ENCODE measurements at regions not wholly inside any gene's neighbourhood (a gene's known extent, or its start where the extent isn't known, plus 50 kb on each side); places are given as distances from the start of the nearest gene placed in this dataset.

DNA sequence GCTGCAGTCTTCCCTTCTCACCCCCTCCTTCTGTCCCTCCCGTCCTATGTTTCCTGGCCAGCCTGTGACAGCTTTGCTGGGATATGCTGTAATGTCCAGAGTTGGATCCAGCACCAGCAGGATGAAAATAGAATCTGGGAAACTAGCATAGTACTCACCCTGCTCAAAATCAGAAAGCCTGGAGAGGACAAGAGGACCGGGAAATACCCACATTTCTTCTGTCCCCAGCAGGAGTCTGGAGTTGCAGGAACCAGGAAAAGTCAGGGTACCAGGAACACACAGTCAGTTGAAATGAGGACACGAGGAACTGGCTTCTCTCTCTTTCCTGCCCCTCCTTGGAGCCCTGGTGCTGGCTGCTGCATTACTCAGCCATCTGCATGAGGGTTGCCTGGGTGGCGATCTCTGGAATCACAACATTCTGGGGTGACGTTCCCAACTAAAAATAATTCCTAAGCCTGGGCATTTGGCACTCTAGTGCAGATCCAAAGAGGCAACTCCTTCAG, 59.6 kb upstream of the NFIL3 start:
- no peaks in the 10 kb centered on the region for H3K36me3 ChIP-seq (ENCODE audit: insufficient read depth, low read length)
- peak overlapping the region; percentile 29 for H3K4me2 ChIP-seq (ENCODE audit: low read length)
- peak overlapping the region; percentile 29 for H2AFZ ChIP-seq (ENCODE audit: low read depth, low read length)
- DNase-seq (ENCODE audit: low read depth), result peak; percentile 66
- TF ChIP-seq, protein P1, sequence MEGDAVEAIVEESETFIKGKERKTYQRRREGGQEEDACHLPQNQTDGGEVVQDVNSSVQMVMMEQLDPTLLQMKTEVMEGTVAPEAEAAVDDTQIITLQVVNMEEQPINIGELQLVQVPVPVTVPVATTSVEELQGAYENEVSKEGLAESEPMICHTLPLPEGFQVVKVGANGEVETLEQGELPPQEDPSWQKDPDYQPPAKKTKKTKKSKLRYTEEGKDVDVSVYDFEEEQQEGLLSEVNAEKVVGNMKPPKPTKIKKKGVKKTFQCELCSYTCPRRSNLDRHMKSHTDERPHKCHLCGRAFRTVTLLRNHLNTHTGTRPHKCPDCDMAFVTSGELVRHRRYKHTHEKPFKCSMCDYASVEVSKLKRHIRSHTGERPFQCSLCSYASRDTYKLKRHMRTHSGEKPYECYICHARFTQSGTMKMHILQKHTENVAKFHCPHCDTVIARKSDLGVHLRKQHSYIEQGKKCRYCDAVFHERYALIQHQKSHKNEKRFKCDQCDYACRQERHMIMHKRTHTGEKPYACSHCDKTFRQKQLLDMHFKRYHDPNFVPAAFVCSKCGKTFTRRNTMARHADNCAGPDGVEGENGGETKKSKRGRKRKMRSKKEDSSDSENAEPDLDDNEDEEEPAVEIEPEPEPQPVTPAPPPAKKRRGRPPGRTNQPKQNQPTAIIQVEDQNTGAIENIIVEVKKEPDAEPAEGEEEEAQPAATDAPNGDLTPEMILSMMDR (IDR thresholded peaks at IDR 0.05; ENCODE audit: insufficient read depth, low read depth, low read length), result no peak
- TF ChIP-seq EZH2 (IDR thresholded peaks at IDR 0.05; ENCODE audit: insufficient read depth, low read length), result no peak
- peaks cover 27% of the 10 kb centered on the region for H3K4me1 Mint-ChIP-seq (ENCODE audit: low read depth, unreplicated experiment)
- FAIRE-seq, result no peak
- H3K4me3 Mint-ChIP-seq (ENCODE audit: unreplicated experiment), result no peak overlapping the region
- peaks cover 9% of the 10 kb centered on the region for H3K36me3 Mint-ChIP-seq (ENCODE audit: low read depth, unreplicated experiment)
- peaks cover 17% of the 10 kb centered on the region for H3K4me1 ChIP-seq (ENCODE audit: insufficient read depth, low read length)
- H3K9ac ChIP-seq (ENCODE audit: low read length), result peak overlapping the region; percentile 69
- no peaks in the 10 kb centered on the region for H3K27me3 Mint-ChIP-seq (ENCODE audit: low read depth, unreplicated experiment)
- peaks cover 8% of the 10 kb centered on the region for H3K9me3 Mint-ChIP-seq (ENCODE audit: unreplicated experiment)
- no peaks in the 10 kb centered on the region for H3K9me3 ChIP-seq (ENCODE audit: insufficient read depth, low read depth, low read length)
- no peak overlapping the region for H3K27ac Mint-ChIP-seq (ENCODE audit: unreplicated experiment)
- H3K27ac ChIP-seq (ENCODE audit: low read depth, low read length), result peak overlapping the region; percentile 59
- no peaks in the 10 kb centered on the region for H4K20me1 ChIP-seq (ENCODE audit: insufficient read depth, low read length)
- no peaks in the 10 kb centered on the region for H3K79me2 ChIP-seq (ENCODE audit: insufficient read depth, low read length)
- no peaks in the 10 kb centered on the region for H3K27me3 ChIP-seq (ENCODE audit: insufficient read depth, low read length)
- no peak overlapping the region for H3K4me3 ChIP-seq (ENCODE audit: insufficient read depth, low read depth, low read length)

DNA sequence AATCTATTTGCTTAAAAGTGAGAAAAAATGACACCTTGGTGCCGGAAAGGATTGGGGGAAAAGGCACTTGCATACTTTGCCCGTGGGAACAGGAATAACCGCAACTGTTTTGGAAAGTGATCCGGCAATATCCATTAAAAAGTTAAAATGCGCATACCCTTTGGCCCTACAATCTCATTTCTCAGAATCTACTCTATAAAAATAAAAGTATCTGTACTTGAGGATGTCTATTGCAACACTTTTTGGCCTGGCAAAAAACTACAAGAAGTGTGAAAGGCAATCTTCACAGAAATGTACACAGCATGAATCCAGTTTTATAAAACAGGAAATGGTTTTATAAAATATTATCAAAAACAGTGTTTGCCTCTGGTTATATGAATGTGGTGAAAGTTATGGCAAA, 58.3 kb upstream of the NFIL3 start:
- H3K36me3 Mint-ChIP-seq (ENCODE audit: low read depth, unreplicated experiment), result peaks cover 5% of the 10 kb centered on the region
- no peak overlapping the region for H2AFZ ChIP-seq (ENCODE audit: low read depth, low read length)
- peaks cover 28% of the 10 kb centered on the region for H3K4me1 Mint-ChIP-seq (ENCODE audit: low read depth, unreplicated experiment)
- H3K9me3 Mint-ChIP-seq (ENCODE audit: unreplicated experiment), result peaks cover 2% of the 10 kb centered on the region
- H3K27ac Mint-ChIP-seq (ENCODE audit: unreplicated experiment), result no peak overlapping the region
- H3K4me1 ChIP-seq (ENCODE audit: insufficient read depth, low read length), result peaks cover 15% of the 10 kb centered on the region
- H3K4me2 ChIP-seq (ENCODE audit: low read length), result no peak overlapping the region
- no peak for DNase-seq (ENCODE audit: low read depth)
- H3K79me2 ChIP-seq (ENCODE audit: insufficient read depth, low read length), result no peaks in the 10 kb centered on the region
- no peaks in the 10 kb centered on the region for H4K20me1 ChIP-seq (ENCODE audit: insufficient read depth, low read length)
- H3K9ac ChIP-seq (ENCODE audit: low read length), result no peak overlapping the region
- no peaks in the 10 kb centered on the region for H3K27me3 ChIP-seq (ENCODE audit: insufficient read depth, low read length)
- no peak overlapping the region for H3K4me3 Mint-ChIP-seq (ENCODE audit: unreplicated experiment)
- TF ChIP-seq, protein P1 (IDR thresholded peaks at IDR 0.05; ENCODE audit: insufficient read depth, low read depth, low read length), result no peak
- no peak for TF ChIP-seq EZH2 (IDR thresholded peaks at IDR 0.05; ENCODE audit: insufficient read depth, low read length)
- no peaks in the 10 kb centered on the region for H3K9me3 ChIP-seq (ENCODE audit: insufficient read depth, low read depth, low read length)
- no peak for FAIRE-seq
- H3K36me3 ChIP-seq (ENCODE audit: insufficient read depth, low read length), result no peaks in the 10 kb centered on the region
- no peaks in the 10 kb centered on the region for H3K27me3 Mint-ChIP-seq (ENCODE audit: low read depth, unreplicated experiment)
- H3K4me3 ChIP-seq (ENCODE audit: insufficient read depth, low read depth, low read length), result no peak overlapping the region
- no peak overlapping the region for H3K27ac ChIP-seq (ENCODE audit: low read depth, low read length)

DNA sequence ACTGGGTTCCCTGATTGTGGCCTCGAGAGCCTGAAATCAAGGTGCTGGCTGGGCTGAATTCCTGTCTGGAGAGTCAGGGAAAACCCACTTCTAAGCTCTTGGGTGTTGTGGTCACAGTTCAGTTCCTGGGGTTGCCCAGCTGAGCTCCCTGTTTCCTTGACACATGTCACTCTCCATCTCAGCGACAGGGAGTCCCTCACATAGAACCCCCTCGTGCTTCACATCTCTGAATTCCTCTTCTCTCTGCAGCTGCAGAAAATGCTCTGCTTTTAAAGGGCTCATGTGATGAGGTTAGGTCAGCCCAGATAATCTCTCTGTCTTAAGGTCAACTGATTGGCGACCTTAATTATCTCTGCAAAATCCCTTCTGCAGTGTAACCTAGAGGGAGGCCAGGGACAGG, 53.5 kb upstream of the NFIL3 start:
- H3K27ac ChIP-seq (ENCODE audit: low read depth, low read length), result no peak overlapping the region
- no peak for FAIRE-seq

More for the DNA sequence above, 53.5 kb upstream of the NFIL3 start:
- H3K79me2 ChIP-seq (ENCODE audit: insufficient read depth, low read length), result no peaks in the 10 kb centered on the region
- no peaks in the 10 kb centered on the region for H4K20me1 ChIP-seq (ENCODE audit: insufficient read depth, low read length)
- DNase-seq (ENCODE audit: low read depth), result no peak
- no peaks in the 10 kb centered on the region for H3K9me3 ChIP-seq (ENCODE audit: insufficient read depth, low read depth, low read length)
- peak overlapping the region; percentile 56 for H3K27ac Mint-ChIP-seq (ENCODE audit: unreplicated experiment)
- peaks cover 4% of the 10 kb centered on the region for H3K4me1 ChIP-seq (ENCODE audit: insufficient read depth, low read length)
- H3K27me3 ChIP-seq (ENCODE audit: insufficient read depth, low read length), result no peaks in the 10 kb centered on the region
- H3K36me3 Mint-ChIP-seq (ENCODE audit: low read depth, unreplicated experiment), result peaks cover 4% of the 10 kb centered on the region
- H2AFZ ChIP-seq (ENCODE audit: low read depth, low read length), result no peak overlapping the region
- H3K36me3 ChIP-seq (ENCODE audit: insufficient read depth, low read length), result no peaks in the 10 kb centered on the region
- TF ChIP-seq, protein P1 (IDR thresholded peaks at IDR 0.05; ENCODE audit: insufficient read depth, low read depth, low read length), result no peak
- no peak for TF ChIP-seq EZH2 (IDR thresholded peaks at IDR 0.05; ENCODE audit: insufficient read depth, low read length)
- no peak overlapping the region for H3K4me3 Mint-ChIP-seq (ENCODE audit: unreplicated experiment)
- no peak overlapping the region for H3K4me2 ChIP-seq (ENCODE audit: low read length)
- H3K27me3 Mint-ChIP-seq (ENCODE audit: low read depth, unreplicated experiment), result no peaks in the 10 kb centered on the region
- no peak overlapping the region for H3K4me3 ChIP-seq (ENCODE audit: insufficient read depth, low read depth, low read length)
- H3K9me3 Mint-ChIP-seq (ENCODE audit: unreplicated experiment), result peaks cover 13% of the 10 kb centered on the region
- H3K9ac ChIP-seq (ENCODE audit: low read length), result no peak overlapping the region
- peaks cover 19% of the 10 kb centered on the region for H3K4me1 Mint-ChIP-seq (ENCODE audit: low read depth, unreplicated experiment)
